DMS114 treated with DMSO at 0.1 percent for 48 hours (cell line): ENCODE measurements at regions not wholly inside any gene's neighbourhood (a gene's known extent, or its start where the extent isn't known, plus 50 kb on each side); places are given as distances from the start of the nearest gene placed in this dataset.
"Not testable (repeated sequence)": the region's sequence is repeated elsewhere in the genome, so short reads cannot be mapped to it uniquely, and the experiment has no call there.

Experiments used
- DNase-seq: peaks from one replicate; lab custom pipeline; 2025; ENCODE audit not compliant: unreplicated experiment; lab: John Stamatoyannopoulos, UW

- DNase-seq: no peak
These were observed 57.9 kb downstream of the FANCF start for GRCh38 chr11:22567759-22568158.

- no peak for DNase-seq
These were observed 59.3 kb downstream of the FANCF start for GRCh38 chr11:22566293-22566692.

- DNase-seq: no peak
These were observed 64.3 kb downstream of the FANCF start for GRCh38 chr11:22561283-22561682.

GRCh38 chr11:22559416-22559815 lies 66.2 kb downstream of the FANCF start:
- DNase-seq: no peak

- no peak for DNase-seq
These were observed 67.0 kb downstream of the FANCF start for GRCh38 chr11:22558664-22559063.

- DNase-seq: no peak
These were observed 69.2 kb downstream of the FANCF start for GRCh38 chr11:22556381-22556780.

GRCh38 chr11:22555881-22556280 lies 69.7 kb downstream of the FANCF start:
- no peak for DNase-seq

GRCh38 chr11:22554221-22554620 lies 71.4 kb downstream of the FANCF start:
- DNase-seq: no peak

GRCh38 chr11:22552885-22553284 lies 72.7 kb downstream of the FANCF start:
- DNase-seq: no peak

GRCh38 chr11:22546746-22547145 lies 78.9 kb downstream of the FANCF start:
- DNase-seq: no peak

- no peak for DNase-seq
These were observed 82.4 kb downstream of the FANCF start for GRCh38 chr11:22543261-22543660.

GRCh38 chr11:22539821-22540256 lies 85.8 kb downstream of the FANCF start:
- peak; percentile 6 for DNase-seq

- DNase-seq: no peak
These were observed 89.6 kb downstream of the FANCF start for GRCh38 chr11:22536071-22536470.

- not testable (repeated sequence) for DNase-seq
These were observed 96.8 kb downstream of the FANCF start for GRCh38 chr11:22528612-22529429.

GRCh38 chr11:22522225-22522624 lies 103.4 kb downstream of the FANCF start:
- no peak for DNase-seq

GRCh38 chr11:22521226-22521625 lies 104.4 kb downstream of the FANCF start:
- no peak for DNase-seq

GRCh38 chr11:22520521-22520920 lies 105.1 kb downstream of the FANCF start:
- no peak for DNase-seq

GRCh38 chr11:22518344-22518743 lies 107.3 kb downstream of the FANCF start:
- DNase-seq: not testable (repeated sequence)

- no peak for DNase-seq
These were observed 109.5 kb downstream of the FANCF start for GRCh38 chr11:22516111-22516510.

- no peak for DNase-seq
These were observed 113.2 kb downstream of the FANCF start for GRCh38 chr11:22512457-22512856.

- DNase-seq: no peak
These were observed 114.9 kb downstream of the FANCF start for GRCh38 chr11:22510741-22511140.

GRCh38 chr11:22510010-22510409 lies 115.6 kb downstream of the FANCF start:
- DNase-seq: no peak

- no peak for DNase-seq
These were observed 117.0 kb downstream of the FANCF start for GRCh38 chr11:22508665-22509064.
